ENCODE measurements at regions not wholly inside any gene's neighbourhood (a gene's known extent, or its start where the extent isn't known, plus 50 kb on each side); places are given as distances from the start of the nearest gene placed in this dataset.

- TF ChIP-seq CTCF (IDR thresholded peaks at IDR 0.05; ENCODE audit: low read depth, low read length) (no peak), EZH2phosphoT487 (IDR thresholded peaks at IDR 0.05; ENCODE audit: low read depth) (no peak)
These were observed 813.4 kb upstream of the EPHA6 start for GRCh38 chr3:96000966-96001365.
